Peyer's patch (tissue), 4 donors: ENCODE measurements at regions not wholly inside any gene's neighbourhood (a gene's known extent, or its start where the extent isn't known, plus 50 kb on each side); places are given as distances from the start of the nearest gene placed in this dataset.

Experiments used
- DNase-seq, 3 donors: peaks; one replicate each; pipeline ENCODE4 v3.0.0-alpha.2; 2017 to 2019
- H3K27ac ChIP-seq, 4 donors: fragments of 200-600 bp; sonication (generic); one replicate each; pipeline ENCODE4 v1.5.1; 2016 to 2019
- H3K27me3 ChIP-seq, 2 donors: fragments of 200-600 bp; sonication (generic); one replicate each; pipeline ENCODE4 v1.5.1; 2019
- H3K36me3 ChIP-seq, 3 donors: fragments of 200-600 bp; sonication (generic); one replicate each; pipeline ENCODE4 v1.5.1; 2016 to 2019
- H3K4me1 ChIP-seq, 4 donors: fragments of 200-600 bp; sonication (generic); one replicate each; pipeline ENCODE4 v1.5.1; 2016 to 2019
- H3K4me3 ChIP-seq, 4 donors: fragments of 200-600 bp; sonication (generic); 1 replicate in 3 of 4; 2 replicates in 1 of 4; pipeline ENCODE4 v1.5.1; 2016 to 2019; ENCODE audit warnings: mild to moderate bottlenecking in 1 of 4
- H3K9me3 ChIP-seq, 4 donors: fragments of 200-600 bp; sonication (generic); one replicate each; pipeline ENCODE4 v1.5.1; 2016 to 2019; ENCODE audit warnings: mild to moderate bottlenecking in 1 of 4
- POLR2A ChIP-seq, 2 donors: fragments of 450-650 bp; IDR thresholded peaks; one replicate each; pipeline ENCODE4 v1.5.1; 2017; ENCODE audit warnings: antibody characterized with exemption in 2 of 2, mild to moderate bottlenecking in 2 of 2, moderate library complexity in 2 of 2
- TF ChIP-seq, protein P1 (sequence below), 6 experiments: fragments of 450-650 bp in 4 of 6; fragments of 200-600 bp in 2 of 6; sonication (generic) in 1 of 6; IDR thresholded peaks; one replicate each; pipeline ENCODE4 v1.5.1; 2017 to 2019; ENCODE audit warnings: antibody characterized with exemption in 6 of 6, mild to moderate bottlenecking in 3 of 6, moderate library complexity in 1 of 6

DNA sequence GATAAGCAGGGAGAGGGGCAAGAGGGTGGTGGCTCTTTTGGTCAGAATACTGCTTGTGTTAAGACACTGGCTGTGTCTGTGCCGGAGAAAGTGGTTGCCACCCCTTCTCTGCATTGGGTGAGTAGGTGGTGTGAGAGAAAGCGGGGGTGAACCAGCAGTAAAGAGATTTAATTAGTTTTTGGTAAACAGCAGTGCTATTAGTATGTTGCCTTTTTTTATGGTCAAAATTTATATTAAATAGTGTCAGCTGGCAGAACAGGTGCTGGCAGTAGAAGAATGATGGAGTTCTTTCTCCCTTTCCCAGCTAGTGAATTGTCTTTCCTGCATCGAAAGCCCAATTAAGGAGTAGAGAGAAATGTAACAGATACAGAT is 181.6 kb downstream of the LARP7 start:
- no peaks in the 10 kb centered on the region for H3K27me3 ChIP-seq
- H3K36me3 ChIP-seq: no peaks in the 10 kb centered on the region
- peak overlapping the region in 1 of 4 donors; percentile 71 for H3K27ac ChIP-seq
- H3K9me3 ChIP-seq: no peaks in the 10 kb centered on the region
- TF ChIP-seq, protein P1, sequence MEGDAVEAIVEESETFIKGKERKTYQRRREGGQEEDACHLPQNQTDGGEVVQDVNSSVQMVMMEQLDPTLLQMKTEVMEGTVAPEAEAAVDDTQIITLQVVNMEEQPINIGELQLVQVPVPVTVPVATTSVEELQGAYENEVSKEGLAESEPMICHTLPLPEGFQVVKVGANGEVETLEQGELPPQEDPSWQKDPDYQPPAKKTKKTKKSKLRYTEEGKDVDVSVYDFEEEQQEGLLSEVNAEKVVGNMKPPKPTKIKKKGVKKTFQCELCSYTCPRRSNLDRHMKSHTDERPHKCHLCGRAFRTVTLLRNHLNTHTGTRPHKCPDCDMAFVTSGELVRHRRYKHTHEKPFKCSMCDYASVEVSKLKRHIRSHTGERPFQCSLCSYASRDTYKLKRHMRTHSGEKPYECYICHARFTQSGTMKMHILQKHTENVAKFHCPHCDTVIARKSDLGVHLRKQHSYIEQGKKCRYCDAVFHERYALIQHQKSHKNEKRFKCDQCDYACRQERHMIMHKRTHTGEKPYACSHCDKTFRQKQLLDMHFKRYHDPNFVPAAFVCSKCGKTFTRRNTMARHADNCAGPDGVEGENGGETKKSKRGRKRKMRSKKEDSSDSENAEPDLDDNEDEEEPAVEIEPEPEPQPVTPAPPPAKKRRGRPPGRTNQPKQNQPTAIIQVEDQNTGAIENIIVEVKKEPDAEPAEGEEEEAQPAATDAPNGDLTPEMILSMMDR (IDR thresholded peaks at IDR 0.05): no peak
- no peak for TF ChIP-seq POLR2A (IDR thresholded peaks at IDR 0.05)
- peak overlapping the region; percentile 22 to 44 (median 32) for H3K4me3 ChIP-seq
- DNase-seq: no peak
- no peaks in the 10 kb centered on the region for H3K4me1 ChIP-seq

DNA sequence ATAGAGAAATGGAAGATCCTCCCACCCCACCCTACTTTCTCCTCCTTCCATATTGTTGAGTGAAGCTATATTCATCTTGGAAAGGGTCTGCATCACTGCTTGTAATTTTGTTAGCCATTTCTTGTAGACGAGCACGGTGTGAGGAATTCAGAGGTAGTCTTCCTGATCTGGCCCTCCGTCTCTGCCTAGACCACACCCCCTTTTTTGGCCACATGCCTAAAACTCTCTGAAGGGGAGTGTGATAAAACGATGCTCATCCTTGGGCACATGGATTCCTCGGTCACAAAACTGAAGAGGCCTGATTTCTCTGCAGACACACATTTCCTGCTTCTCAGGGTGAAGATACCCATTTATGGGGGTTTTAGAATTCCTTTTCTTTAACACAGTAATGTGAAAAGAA is 182.8 kb downstream of the LARP7 start:
- Histone ChIP-seq H3K9me3 (no peaks in the 10 kb centered on the region), H3K36me3 (no peaks in the 10 kb centered on the region), H3K4me3 (no peak overlapping the region), H3K4me1 (no peaks in the 10 kb centered on the region), H3K27ac (no peak overlapping the region), H3K27me3 (no peaks in the 10 kb centered on the region)
- TF ChIP-seq, protein P1 (IDR thresholded peaks at IDR 0.05): no peak
- no peak for TF ChIP-seq POLR2A (IDR thresholded peaks at IDR 0.05)
- DNase-seq: no peak

DNA sequence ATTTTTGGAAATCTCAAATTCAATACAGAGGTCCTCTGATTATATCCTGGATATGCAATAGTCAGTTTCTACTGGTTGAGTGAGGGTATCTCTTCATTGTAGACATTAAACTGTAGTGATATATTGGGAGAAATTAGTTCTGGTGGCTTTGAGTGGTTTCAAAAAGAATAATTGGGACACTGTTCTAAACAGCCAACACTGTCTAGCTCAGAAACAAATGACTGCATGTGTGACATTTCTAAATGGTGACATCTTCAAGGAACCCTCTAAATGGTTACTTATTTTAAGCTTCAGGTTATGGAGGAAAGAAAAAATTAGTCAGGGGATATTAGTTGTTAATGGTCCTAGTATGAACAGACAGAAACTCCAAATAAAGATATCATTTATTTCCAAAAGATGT is 186.2 kb downstream of the LARP7 start:
- H3K27ac ChIP-seq: no peak overlapping the region
- no peak for DNase-seq
- no peak overlapping the region for H3K4me3 ChIP-seq
- no peaks in the 10 kb centered on the region for H3K36me3 ChIP-seq
- H3K4me1 ChIP-seq: no peaks in the 10 kb centered on the region
- TF ChIP-seq POLR2A (IDR thresholded peaks at IDR 0.05): no peak
- TF ChIP-seq, protein P1 (IDR thresholded peaks at IDR 0.05): no peak
- H3K27me3 ChIP-seq: no peaks in the 10 kb centered on the region
- no peaks in the 10 kb centered on the region for H3K9me3 ChIP-seq

DNA sequence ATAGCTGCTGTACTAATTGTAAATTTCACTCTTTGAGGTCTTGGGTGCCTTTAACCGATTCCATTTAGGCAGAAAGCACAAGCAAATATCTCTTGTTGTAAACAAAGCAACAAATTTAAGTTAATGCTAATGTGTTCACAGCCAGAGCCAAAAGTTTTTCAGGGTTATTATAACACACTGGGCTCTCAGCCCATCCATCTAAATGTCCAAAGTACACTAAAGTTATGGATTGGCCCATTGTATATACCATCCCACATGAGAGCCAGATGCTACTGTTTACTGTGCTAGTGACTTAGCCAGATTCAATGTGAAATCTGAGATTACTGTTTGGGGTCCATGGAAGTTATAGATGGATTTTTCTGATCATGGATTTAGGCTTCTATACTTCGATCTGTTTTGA is 186.7 kb downstream of the LARP7 start:
- H3K27me3 ChIP-seq: no peaks in the 10 kb centered on the region
- no peak overlapping the region for H3K27ac ChIP-seq
- no peak for DNase-seq
- H3K4me3 ChIP-seq: no peak overlapping the region
- H3K4me1 ChIP-seq: no peaks in the 10 kb centered on the region
- no peak for TF ChIP-seq POLR2A (IDR thresholded peaks at IDR 0.05)
- TF ChIP-seq, protein P1 (IDR thresholded peaks at IDR 0.05): no peak
- no peaks in the 10 kb centered on the region for H3K36me3 ChIP-seq
- H3K9me3 ChIP-seq: no peaks in the 10 kb centered on the region

DNA sequence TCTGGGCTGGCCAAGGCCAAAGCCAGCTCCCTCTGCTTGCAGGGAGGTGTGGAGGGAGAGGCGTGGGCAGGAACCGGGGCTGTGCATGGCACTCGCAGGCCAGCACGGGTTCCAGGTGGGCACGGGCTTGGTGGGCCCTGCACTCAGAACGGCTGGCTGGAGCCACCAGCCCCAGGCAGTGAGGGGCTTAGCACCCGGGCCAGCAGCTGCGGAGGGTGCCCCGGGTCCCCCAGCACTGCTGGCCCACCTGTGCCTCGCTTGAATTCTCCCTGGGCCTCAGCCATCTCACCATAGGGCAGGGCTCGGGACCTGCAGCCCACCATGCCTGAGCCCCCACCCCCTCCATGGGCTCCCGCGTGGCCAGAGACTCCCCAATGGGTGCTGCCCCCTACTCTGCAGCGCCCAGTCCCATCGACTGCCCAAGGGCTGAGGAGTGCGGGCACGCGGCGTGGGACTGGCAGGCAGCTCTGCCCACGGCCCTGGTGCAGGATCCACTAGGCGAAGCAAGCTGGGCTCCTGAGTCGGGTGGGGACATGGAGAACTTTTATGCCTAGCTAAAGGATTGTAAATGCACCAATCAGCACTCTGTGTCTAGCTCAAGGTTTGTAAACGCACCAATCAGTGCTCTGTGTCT is 193.9 kb downstream of the LARP7 start:
- TF ChIP-seq POLR2A (IDR thresholded peaks at IDR 0.05): no peak
- TF ChIP-seq, protein P1 (IDR thresholded peaks at IDR 0.05): no peak
- H3K27ac ChIP-seq: no peak overlapping the region
- no peak for DNase-seq
- H3K4me3 ChIP-seq: no peak overlapping the region
- H3K4me1 ChIP-seq: no peaks in the 10 kb centered on the region
- no peaks in the 10 kb centered on the region for H3K9me3 ChIP-seq
- no peaks in the 10 kb centered on the region for H3K27me3 ChIP-seq
- H3K36me3 ChIP-seq: no peaks in the 10 kb centered on the region

DNA sequence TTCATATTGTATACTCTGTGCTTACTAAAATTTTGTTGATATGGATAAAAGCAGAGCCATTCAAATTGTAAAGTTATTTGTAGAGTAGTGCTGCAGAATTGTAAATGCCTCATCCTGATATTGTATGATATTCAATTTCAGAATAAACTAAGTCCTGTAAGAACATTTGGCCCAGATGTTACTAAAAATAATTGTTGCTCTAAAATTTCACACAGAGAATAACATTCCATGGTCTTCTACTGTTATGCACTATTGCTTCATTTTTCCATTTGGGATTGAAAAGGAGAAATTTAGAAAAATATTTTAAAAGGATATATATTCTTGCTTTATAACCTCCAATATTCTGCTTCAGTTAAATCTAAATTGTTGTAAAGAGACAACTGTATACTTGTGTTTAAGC is 195.6 kb downstream of the LARP7 start:
- TF ChIP-seq, protein P1 (IDR thresholded peaks at IDR 0.05): no peak
- TF ChIP-seq POLR2A (IDR thresholded peaks at IDR 0.05): no peak
- no peak overlapping the region for H3K4me3 ChIP-seq
- no peaks in the 10 kb centered on the region for H3K27me3 ChIP-seq
- no peaks in the 10 kb centered on the region for H3K4me1 ChIP-seq
- no peaks in the 10 kb centered on the region for H3K36me3 ChIP-seq
- H3K27ac ChIP-seq: no peak overlapping the region
- no peak for DNase-seq
- no peaks in the 10 kb centered on the region for H3K9me3 ChIP-seq
